ENCODE measurements at regions not wholly inside any gene's neighbourhood (a gene's known extent, or its start where the extent isn't known, plus 50 kb on each side); places are given as distances from the start of the nearest gene placed in this dataset.

DNA sequence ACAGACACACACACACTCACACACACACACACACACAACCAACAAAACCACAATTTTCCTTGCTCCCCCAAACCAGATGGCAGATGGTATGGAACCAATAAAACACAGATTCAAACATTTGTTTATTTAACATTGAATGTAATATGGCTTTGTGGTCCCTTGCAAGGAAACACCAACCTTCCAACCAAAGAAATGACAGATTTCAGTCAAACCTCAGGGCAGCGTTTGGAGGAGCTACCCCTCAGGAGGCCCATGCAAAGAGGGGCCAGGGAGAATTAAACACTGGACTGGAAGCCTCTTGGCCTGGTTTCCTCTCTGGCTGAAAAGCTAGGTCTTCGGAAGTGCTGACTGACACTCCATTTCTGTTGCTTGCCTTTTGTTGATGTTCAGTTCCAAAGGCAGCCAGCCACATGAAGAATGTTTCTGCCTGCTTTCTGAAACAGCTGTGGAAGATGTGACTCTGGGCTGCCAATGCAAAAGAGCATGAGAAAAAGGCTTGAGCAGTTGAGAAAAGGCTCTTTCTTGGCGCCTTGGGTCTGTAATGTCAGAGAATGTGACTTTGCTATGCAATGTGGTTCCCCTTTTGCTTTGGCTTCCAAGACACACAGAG lies 296.1 kb downstream of the RPLP1 start:
- TF ChIP-seq, protein P1, sequence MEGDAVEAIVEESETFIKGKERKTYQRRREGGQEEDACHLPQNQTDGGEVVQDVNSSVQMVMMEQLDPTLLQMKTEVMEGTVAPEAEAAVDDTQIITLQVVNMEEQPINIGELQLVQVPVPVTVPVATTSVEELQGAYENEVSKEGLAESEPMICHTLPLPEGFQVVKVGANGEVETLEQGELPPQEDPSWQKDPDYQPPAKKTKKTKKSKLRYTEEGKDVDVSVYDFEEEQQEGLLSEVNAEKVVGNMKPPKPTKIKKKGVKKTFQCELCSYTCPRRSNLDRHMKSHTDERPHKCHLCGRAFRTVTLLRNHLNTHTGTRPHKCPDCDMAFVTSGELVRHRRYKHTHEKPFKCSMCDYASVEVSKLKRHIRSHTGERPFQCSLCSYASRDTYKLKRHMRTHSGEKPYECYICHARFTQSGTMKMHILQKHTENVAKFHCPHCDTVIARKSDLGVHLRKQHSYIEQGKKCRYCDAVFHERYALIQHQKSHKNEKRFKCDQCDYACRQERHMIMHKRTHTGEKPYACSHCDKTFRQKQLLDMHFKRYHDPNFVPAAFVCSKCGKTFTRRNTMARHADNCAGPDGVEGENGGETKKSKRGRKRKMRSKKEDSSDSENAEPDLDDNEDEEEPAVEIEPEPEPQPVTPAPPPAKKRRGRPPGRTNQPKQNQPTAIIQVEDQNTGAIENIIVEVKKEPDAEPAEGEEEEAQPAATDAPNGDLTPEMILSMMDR (IDR thresholded peaks at IDR 0.05; ENCODE audit: control insufficient read depth, extremely low read depth, insufficient read depth), result no peak
- DNase-seq (ENCODE audit: low read depth), result no peak

DNA sequence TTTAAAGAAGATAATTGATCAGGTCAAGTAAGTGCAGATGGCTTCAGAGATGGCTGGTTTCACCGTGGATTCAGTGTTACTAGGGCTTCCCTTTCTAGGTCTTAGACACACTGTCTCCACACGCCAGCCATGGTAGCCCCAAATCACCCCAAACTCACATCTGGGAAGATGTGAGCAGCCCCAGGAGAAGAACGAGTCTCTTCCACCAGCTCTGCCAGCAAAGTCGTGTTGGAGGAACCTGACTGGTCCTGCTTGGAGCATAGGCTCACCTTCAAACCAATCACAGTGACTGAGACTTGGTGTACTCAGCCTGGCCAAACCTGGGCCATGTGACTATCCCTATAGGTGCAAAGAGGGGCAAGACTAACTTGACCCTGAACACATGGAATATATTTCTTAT lies 296.7 kb downstream of the RPLP1 start:
- TF ChIP-seq, protein P1 (IDR thresholded peaks at IDR 0.05; ENCODE audit: control insufficient read depth, extremely low read depth, insufficient read depth), result no peak
- DNase-seq (ENCODE audit: low read depth), result no peak
- no peak overlapping the region for H3K4me3 ChIP-seq (ENCODE audit: low read depth, low read length)

More for the DNA sequence above, 296.1 kb downstream of the RPLP1 start:
- no peak overlapping the region for H3K4me3 ChIP-seq (ENCODE audit: low read depth, low read length)

GRCh38 chr15:69749797-69750196 lies 297.2 kb downstream of the RPLP1 start:
- no peak for DNase-seq (ENCODE audit: low read depth)
- TF ChIP-seq, protein P1 (IDR thresholded peaks at IDR 0.05; ENCODE audit: control insufficient read depth, extremely low read depth, insufficient read depth), result no peak
- H3K4me3 ChIP-seq (ENCODE audit: low read depth, low read length), result no peak overlapping the region

- no peak for DNase-seq (ENCODE audit: low read depth)
- TF ChIP-seq, protein P1 (IDR thresholded peaks at IDR 0.05; ENCODE audit: control insufficient read depth, extremely low read depth, insufficient read depth), result no peak
- no peak overlapping the region for H3K4me3 ChIP-seq (ENCODE audit: low read depth, low read length)
Observed at GRCh38 chr15:69750253-69750652, 297.6 kb downstream of the RPLP1 start.

DNA sequence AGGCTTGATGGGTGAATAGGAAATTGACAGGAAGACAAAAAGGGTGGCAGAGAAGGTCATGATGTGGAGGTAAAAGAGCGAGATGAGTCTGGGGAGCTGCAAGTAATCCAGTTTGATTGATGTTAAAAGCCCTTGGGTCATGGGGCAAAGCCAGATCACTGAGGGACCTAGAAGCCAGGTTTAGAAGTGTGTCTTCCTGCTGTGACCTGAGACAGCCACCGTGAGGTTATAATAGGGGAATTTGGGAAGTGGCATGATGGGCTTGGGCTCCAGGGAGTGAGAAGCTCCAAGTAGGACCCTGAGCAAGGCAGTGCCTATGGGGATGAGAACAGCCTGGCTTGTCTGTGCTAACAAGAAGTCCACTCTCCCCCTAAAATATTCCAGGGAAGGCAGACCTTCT lies 298.5 kb downstream of the RPLP1 start:
- TF ChIP-seq, protein P1 (IDR thresholded peaks at IDR 0.05; ENCODE audit: control insufficient read depth, extremely low read depth, insufficient read depth), result no peak
- no peak overlapping the region for H3K4me3 ChIP-seq (ENCODE audit: low read depth, low read length)
- DNase-seq (ENCODE audit: low read depth), result no peak

DNA sequence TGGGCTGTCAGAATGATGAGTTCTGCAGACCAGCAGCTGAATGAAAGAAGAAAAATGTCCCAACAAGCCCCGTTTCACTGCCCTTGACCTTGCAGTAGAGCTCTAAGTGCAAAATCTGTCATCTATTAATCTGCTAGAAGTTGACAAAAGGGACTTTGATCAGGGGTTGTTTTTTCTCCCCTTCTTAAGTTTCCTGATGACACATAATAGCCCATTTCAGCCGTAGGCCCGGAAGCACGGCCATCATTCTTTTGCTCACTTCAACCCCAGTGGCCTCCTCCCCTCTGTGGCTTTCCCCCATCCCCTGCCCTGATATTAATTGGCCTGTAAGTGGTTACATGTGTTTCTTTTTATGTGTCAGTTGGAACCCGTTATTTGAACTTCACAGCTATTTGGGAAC lies 298.9 kb downstream of the RPLP1 start:
- TF ChIP-seq, protein P1 (IDR thresholded peaks at IDR 0.05; ENCODE audit: control insufficient read depth, extremely low read depth, insufficient read depth), result no peak
- no peak overlapping the region for H3K4me3 ChIP-seq (ENCODE audit: low read depth, low read length)
- no peak for DNase-seq (ENCODE audit: low read depth)

GRCh38 chr15:69753867-69754266 lies 301.2 kb downstream of the RPLP1 start:
- no peak for DNase-seq (ENCODE audit: low read depth)
- H3K4me3 ChIP-seq (ENCODE audit: low read depth, low read length), result no peak overlapping the region
- TF ChIP-seq, protein P1 (IDR thresholded peaks at IDR 0.05; ENCODE audit: control insufficient read depth, extremely low read depth, insufficient read depth), result no peak
